PC-9 (cell line): ENCODE measurements at regions not wholly inside any gene's neighbourhood (a gene's known extent, or its start where the extent isn't known, plus 50 kb on each side); places are given as distances from the start of the nearest gene placed in this dataset.

Experiments used
- BruUV-seq: library from RNA; stranded (reverse); fragments of 400-500 nt; replicated peaks from 2 replicates; lab custom pipeline; 2021; lab: Mats Ljungman, UMichigan
- CTCF ChIA-PET: fragments of 300-600 bp; sonication (Branson Sonifier 250); formaldehyde crosslinking; loops from one replicate; lab custom pipeline; 2022; ENCODE audit warnings: antibody characterized with exemption; lab: Charles Lee
- POLR2A ChIA-PET: fragments of 300-600 bp; sonication (Branson Sonifier 250); formaldehyde crosslinking; loops from one replicate; lab custom pipeline; 2022; ENCODE audit warnings: antibody characterized with exemption; ENCODE audit not compliant: unreplicated experiment; lab: Charles Lee
- DNase-seq, 2 experiments: peaks; one replicate each; pipeline versions ENCODE4 v3.0.0 to v3.0.0-alpha.2; 2015 to 2022; ENCODE audit warnings: mixed read lengths in 1 of 2
- H2AFZ ChIP-seq: fragments of 200-600 bp; sonication (generic); 2 replicates; pipeline ENCODE4 v1.8.1; 2017; ENCODE audit warnings: antibody characterized with exemption
- H3F3A ChIP-seq: fragments of 200-600 bp; sonication (generic); 2 replicates; pipeline ENCODE4 v1.8.1; 2017; ENCODE audit warnings: antibody characterized with exemption, mild to moderate bottlenecking, low read depth; ENCODE audit not compliant: insufficient read depth
- H3K27ac ChIP-seq: fragments of 200-600 bp; sonication (generic); 2 replicates; pipeline ENCODE4 v1.6.1; 2016; ENCODE audit warnings: mixed run types
- H3K27me3 ChIP-seq: fragments of 200-600 bp; sonication (generic); 2 replicates; pipeline ENCODE4 v1.6.1; 2016; ENCODE audit warnings: low read depth, mixed run types; ENCODE audit not compliant: insufficient read depth
- H3K36me3 ChIP-seq: fragments of 200-600 bp; sonication (generic); 2 replicates; pipeline ENCODE4 v1.6.1; 2016; ENCODE audit warnings: low read depth, mixed run types
- H3K4me1 ChIP-seq: fragments of 200-600 bp; sonication (generic); replicated peaks from 2 replicates; pipeline ENCODE4 v1.6.1; 2016; ENCODE audit warnings: mixed run types; ENCODE audit not compliant: insufficient read depth
- H3K4me2 ChIP-seq: fragments of 200-600 bp; sonication (generic); 2 replicates; pipeline ENCODE4 v1.6.1; 2017; ENCODE audit warnings: mixed run types
- H3K4me3 ChIP-seq: fragments of 200-600 bp; sonication (generic); 2 replicates; pipeline ENCODE4 v1.6.1; 2016; ENCODE audit warnings: mixed run types
- H3K79me2 ChIP-seq: fragments of 200-600 bp; sonication (generic); 2 replicates; pipeline ENCODE4 v1.6.1; 2017; ENCODE audit warnings: low read depth, mixed run types
- H3K9me2 ChIP-seq: fragments of 200-600 bp; sonication (generic); 2 replicates; pipeline ENCODE4 v1.8.1; 2017; ENCODE audit warnings: mild to moderate bottlenecking; ENCODE audit not compliant: insufficient read depth
- H3K9me3 ChIP-seq: fragments of 200-600 bp; sonication (generic); 2 replicates; pipeline ENCODE4 v1.8.1; 2016; ENCODE audit warnings: low read depth; ENCODE audit not compliant: insufficient read depth
- H4K20me1 ChIP-seq: fragments of 200-600 bp; sonication (generic); 2 replicates; pipeline ENCODE4 v1.8.1; 2017; ENCODE audit not compliant: insufficient read depth
- EZH2 ChIP-seq: fragments of 200-600 bp; sonication (generic); IDR thresholded peaks from 2 replicates; pipeline ENCODE4 v1.8.0; 2017; ENCODE audit warnings: antibody characterized with exemption, low read depth
- intact Hi-C: fragments of 100-400 bp; cut with micrococcal nuclease; formaldehyde crosslinking; loops from one replicate; pipeline ENCODE4 v1.10.0; 2022; ENCODE audit not compliant: unreplicated experiment
- TF ChIP-seq, protein P1 (sequence below): fragments of 200-600 bp; sonication (generic); conservative IDR thresholded peaks from 2 replicates; pipeline ENCODE4 v1.6.1; 2017; ENCODE audit warnings: mixed run types, antibody characterized with exemption, mild to moderate bottlenecking, moderate library complexity

DNA sequence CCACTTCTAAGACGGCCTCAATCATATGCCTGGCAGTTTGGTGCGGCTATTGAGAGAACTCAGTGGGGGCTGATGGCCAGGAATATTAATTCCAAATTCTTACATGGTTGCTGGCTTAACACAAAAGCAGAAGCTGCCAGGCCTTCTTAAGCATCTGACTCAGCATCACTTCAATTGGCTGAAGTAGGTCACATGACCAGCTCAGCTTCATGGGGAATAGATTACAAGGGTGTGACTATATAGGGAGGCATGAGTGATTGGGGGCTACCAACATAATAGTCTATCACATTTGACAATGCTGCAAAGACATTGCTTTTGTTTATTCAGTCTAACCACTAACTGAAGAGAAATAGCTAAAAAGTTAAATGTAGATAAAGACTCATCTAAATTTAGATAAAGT lies 101.6 kb upstream of the ANKRD28 start:
- Histone ChIP-seq H3K9me2 (no peaks in the 10 kb centered on the region), H3K27ac (no peak overlapping the region), H3K79me2 (no peaks in the 10 kb centered on the region), H2AFZ (no peak overlapping the region), H3K4me3 (no peak overlapping the region), H3K4me1 (no peaks in the 10 kb centered on the region), H3K36me3 (no peaks in the 10 kb centered on the region), H3F3A (no peaks in the 10 kb centered on the region), H4K20me1 (no peaks in the 10 kb centered on the region), H3K9me3 (no peaks in the 10 kb centered on the region), H3K4me2 (no peak overlapping the region), H3K27me3 (no peaks in the 10 kb centered on the region)
- no TSS peak for BruUV-seq
- no peak for DNase-seq
- intact Hi-C loops, result no loop called here
- ChIA-PET POLR2A (interaction anchor here (0.6 kb wide), 2 partner anchors 39 to 192 kb away, joined by 3 to 5 read pairs; no protein-coding TSS in a partner anchor), CTCF (interaction anchor here (0.6 kb wide), 1 partner anchor 1835 kb away, joined by 3 read pairs; no protein-coding TSS in a partner anchor)
- TF ChIP-seq EZH2, result no peak
- TF ChIP-seq, protein P1, sequence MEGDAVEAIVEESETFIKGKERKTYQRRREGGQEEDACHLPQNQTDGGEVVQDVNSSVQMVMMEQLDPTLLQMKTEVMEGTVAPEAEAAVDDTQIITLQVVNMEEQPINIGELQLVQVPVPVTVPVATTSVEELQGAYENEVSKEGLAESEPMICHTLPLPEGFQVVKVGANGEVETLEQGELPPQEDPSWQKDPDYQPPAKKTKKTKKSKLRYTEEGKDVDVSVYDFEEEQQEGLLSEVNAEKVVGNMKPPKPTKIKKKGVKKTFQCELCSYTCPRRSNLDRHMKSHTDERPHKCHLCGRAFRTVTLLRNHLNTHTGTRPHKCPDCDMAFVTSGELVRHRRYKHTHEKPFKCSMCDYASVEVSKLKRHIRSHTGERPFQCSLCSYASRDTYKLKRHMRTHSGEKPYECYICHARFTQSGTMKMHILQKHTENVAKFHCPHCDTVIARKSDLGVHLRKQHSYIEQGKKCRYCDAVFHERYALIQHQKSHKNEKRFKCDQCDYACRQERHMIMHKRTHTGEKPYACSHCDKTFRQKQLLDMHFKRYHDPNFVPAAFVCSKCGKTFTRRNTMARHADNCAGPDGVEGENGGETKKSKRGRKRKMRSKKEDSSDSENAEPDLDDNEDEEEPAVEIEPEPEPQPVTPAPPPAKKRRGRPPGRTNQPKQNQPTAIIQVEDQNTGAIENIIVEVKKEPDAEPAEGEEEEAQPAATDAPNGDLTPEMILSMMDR, result no peak

DNA sequence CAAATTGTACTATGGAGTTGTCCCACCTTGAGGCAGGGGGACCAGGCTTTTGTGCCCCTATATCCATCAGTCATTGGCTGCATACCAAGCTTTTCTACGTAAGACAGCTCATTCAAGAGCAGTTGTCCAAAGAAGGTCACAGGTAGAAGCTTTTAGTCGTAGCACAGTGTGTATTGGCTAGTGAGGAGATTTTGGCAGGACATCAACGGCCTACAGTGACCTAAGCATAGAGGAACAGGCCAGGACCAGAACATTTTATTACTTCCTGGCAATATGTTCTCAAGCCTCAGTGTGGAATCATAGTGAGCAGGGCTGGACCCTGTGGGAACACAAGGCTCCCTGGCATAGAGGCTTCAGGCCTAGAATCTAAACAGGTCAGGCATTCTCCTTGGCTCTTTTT lies 105.4 kb upstream of the ANKRD28 start:
- Histone ChIP-seq H3K4me3 (no peak overlapping the region), H3K27ac (no peak overlapping the region), H3K79me2 (no peaks in the 10 kb centered on the region), H3K9me3 (no peaks in the 10 kb centered on the region), H3K4me2 (no peak overlapping the region), H3F3A (no peaks in the 10 kb centered on the region), H2AFZ (no peak overlapping the region), H3K9me2 (no peaks in the 10 kb centered on the region), H3K4me1 (no peaks in the 10 kb centered on the region), H4K20me1 (no peaks in the 10 kb centered on the region), H3K27me3 (no peaks in the 10 kb centered on the region), H3K36me3 (no peaks in the 10 kb centered on the region)
- ChIA-PET CTCF (no interaction called here), POLR2A (no interaction called here)
- intact Hi-C loops, result no loop called here
- no peak for DNase-seq
- BruUV-seq, result no TSS peak
- TF ChIP-seq, protein P1, result no peak
- TF ChIP-seq EZH2, result no peak

DNA sequence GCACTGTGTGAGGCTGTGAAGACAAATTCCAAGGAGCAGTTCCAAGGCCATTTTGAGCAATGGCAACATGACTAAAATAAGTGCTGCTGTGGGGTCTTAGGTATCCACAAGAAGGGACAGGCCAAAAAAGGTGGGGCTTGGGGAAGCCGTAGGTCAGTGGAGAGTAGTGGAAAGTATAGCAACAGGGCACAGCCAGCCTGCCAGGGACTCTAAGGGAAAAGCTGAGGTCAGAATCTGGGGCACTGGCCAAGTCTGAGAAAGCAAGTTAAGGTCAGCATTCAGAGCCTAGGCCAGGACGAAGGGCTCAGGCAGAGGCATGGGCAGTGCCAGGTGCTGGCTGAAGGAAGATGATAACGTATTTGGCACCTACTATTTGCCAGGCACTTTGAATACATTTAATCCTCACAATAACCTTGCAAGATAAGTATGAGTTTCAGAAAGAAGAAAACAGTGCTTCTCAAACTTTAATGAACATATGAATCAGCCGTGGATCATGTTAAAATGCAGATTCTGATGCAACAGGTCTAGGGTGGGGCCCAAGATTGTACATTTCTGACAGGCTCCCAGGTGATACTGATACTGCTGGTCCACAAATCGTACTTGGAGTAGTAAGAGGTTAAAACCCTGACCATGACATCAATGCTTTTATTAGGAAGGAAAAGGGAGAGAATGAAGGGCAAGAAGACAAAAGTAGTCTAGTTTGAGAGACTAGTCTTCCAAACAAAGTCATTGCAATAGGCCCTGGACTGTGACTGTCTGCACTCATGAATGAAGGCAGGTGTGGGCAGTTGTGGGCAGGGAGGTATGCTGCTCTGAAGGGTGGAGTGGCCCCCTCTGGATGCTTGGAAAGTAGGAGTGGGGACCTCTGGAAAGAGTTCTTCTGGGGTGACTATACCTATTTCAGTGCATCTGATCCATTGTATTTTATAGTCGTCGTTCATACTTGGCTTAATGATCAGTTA lies 106.3 kb upstream of the ANKRD28 start:
- Histone ChIP-seq H3K4me1 (no peaks in the 10 kb centered on the region), H3K36me3 (no peaks in the 10 kb centered on the region), H3K79me2 (no peaks in the 10 kb centered on the region), H3K27ac (no peak overlapping the region), H2AFZ (no peak overlapping the region), H3K4me3 (no peak overlapping the region), H3K9me2 (no peaks in the 10 kb centered on the region), H3K9me3 (no peaks in the 10 kb centered on the region), H4K20me1 (no peaks in the 10 kb centered on the region), H3K27me3 (no peaks in the 10 kb centered on the region), H3F3A (no peaks in the 10 kb centered on the region), H3K4me2 (no peak overlapping the region)
- ChIA-PET POLR2A (no interaction called here), CTCF (no interaction called here)
- BruUV-seq, result no TSS peak
- DNase-seq, result no peak
- TF ChIP-seq EZH2, result no peak
- TF ChIP-seq, protein P1, result no peak
- intact Hi-C loops, result no loop called here
